Fibroblast of villous mesenchyme (primary cell): ENCODE measurements at regions not wholly inside any gene's neighbourhood (a gene's known extent, or its start where the extent isn't known, plus 50 kb on each side); places are given as distances from the start of the nearest gene placed in this dataset.
"Not testable (repeated sequence)": the region's sequence is repeated elsewhere in the genome, so short reads cannot be mapped to it uniquely, and the experiment has no call there.

Experiments
- DNase-seq: peaks from one replicate; pipeline ENCODE4 v3.0.0-alpha.2; 2010; ENCODE audit warnings: low read depth
- H3K4me3 ChIP-seq: 2 replicates; pipeline ENCODE4 v1.5.1; 2011; ENCODE audit warnings: low read depth, mild to moderate bottlenecking, low read length
- CTCF ChIP-seq: IDR thresholded peaks from 2 replicates; pipeline ENCODE4 v1.5.1; 2012; ENCODE audit warnings: low read depth, mild to moderate bottlenecking, low read length; ENCODE audit not compliant: insufficient read depth

GRCh38 chr7:49703881-49704280, 69.6 kb upstream of the VWC2 start:
- no peak for DNase-seq
- no peak for TF ChIP-seq CTCF
- H3K4me3 ChIP-seq, result no peak overlapping the region

- TF ChIP-seq CTCF, result no peak
- no peak for DNase-seq
- no peak overlapping the region for H3K4me3 ChIP-seq
Measured at GRCh38 chr7:49706106-49706505, 67.3 kb upstream of the VWC2 start.

DNA sequence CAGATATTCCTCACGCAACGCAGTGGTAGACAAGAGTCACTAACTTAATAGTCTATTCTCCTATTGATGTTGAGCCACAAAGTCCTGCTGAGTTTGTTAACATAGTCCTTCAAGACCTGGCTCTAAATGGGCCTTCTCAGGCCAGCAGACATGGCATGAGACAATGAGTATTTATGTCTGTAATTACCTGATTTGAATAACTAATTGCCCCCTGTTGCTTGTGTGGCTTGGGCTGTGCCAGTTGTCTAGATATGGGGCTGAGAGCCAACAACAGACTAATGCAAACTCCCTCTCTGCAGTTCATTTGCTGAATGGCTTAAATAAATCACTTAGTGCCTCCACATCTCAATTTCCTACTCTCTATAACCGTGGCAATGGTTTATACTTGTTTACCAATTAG, 65.5 kb upstream of the VWC2 start:
- no peak for TF ChIP-seq CTCF
- no peak overlapping the region for H3K4me3 ChIP-seq
- DNase-seq, result no peak

DNA sequence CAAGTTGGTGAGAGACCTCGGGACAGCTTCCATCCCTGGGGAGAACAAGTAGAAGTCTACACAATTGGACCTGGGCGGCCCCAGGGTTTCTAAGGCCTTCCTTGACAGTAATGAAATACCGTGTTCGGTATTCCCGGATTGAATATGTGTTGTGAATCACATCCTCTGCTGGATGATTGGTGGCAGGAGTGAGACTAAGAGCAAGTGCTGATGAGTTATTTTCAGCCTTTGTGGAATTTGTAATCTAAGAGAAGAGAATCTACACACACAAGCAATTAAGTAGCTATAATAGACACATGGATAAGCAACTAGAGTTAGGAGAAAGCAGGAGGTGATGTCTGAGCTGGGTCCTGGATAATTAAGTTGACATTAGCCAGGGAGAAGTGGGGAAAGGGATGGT, 64.8 kb upstream of the VWC2 start:
- DNase-seq, result no peak
- H3K4me3 ChIP-seq, result no peak overlapping the region
- no peak for TF ChIP-seq CTCF

GRCh38 chr7:49711072-49711723, 62.2 kb upstream of the VWC2 start:
- H3K4me3 ChIP-seq, DNase-seq: not testable (repeated sequence)

DNA sequence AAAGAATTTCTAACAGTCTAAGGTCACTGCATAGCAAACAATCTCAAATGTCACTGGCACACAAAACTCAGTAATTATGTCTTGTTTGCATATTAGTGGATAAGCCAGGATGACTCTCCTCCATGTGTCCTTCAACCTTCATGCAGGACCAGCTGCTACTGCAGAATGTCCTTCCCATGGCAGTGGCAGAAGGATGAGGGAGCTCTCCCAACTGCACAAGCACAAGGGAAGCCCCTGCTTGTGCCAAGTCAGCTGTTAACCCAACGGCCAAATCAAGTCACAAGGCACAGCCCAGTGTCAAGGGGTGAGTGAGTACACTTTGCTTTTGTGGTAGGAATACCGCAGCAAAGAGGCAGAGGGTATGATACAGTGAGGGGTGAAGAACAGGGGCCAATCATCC, 59.3 kb upstream of the VWC2 start:
- no peak for TF ChIP-seq CTCF
- DNase-seq, result no peak

GRCh38 chr7:49715486-49715885, 58.0 kb upstream of the VWC2 start:
- TF ChIP-seq CTCF, result no peak
- H3K4me3 ChIP-seq, result no peak overlapping the region
- DNase-seq, result no peak

More for the DNA sequence above, 59.3 kb upstream of the VWC2 start:
- no peak overlapping the region for H3K4me3 ChIP-seq
